Central memory CD8-positive, alpha-beta T cell (primary cell): ENCODE measurements at regions not wholly inside any gene's neighbourhood (a gene's known extent, or its start where the extent isn't known, plus 50 kb on each side); places are given as distances from the start of the nearest gene placed in this dataset.

ENCODE experiments used
- ATAC-seq: fragments of 150-1000 bp; cut with Tn5 transposase; replicated peaks from 2 replicates; pipeline ENCODE4 v1.10.0; 2022; ENCODE audit warnings: mild to moderate bottlenecking, moderate FRiP score, moderate number of reproducible peaks; ENCODE audit not compliant: poor library complexity, severe bottlenecking; ENCODE audit errors: extremely low read depth
- DNase-seq, 2 donors: peaks; one replicate each; pipeline ENCODE4 v3.0.0; 2021; ENCODE audit warnings: low spot score in 2 of 2
- H3K27ac Mint-ChIP-seq: one replicate; pipeline ENCODE4 v1.8.0; 2022; ENCODE audit warnings: low read depth, mild to moderate bottlenecking, moderate library complexity, mixed read lengths
- H3K27me3 Mint-ChIP-seq: one replicate; pipeline ENCODE4 v1.8.0; 2022; ENCODE audit warnings: mixed read lengths
- H3K36me3 Mint-ChIP-seq: one replicate; pipeline ENCODE4 v1.8.0; 2022; ENCODE audit warnings: mild to moderate bottlenecking, moderate library complexity, mixed read lengths; ENCODE audit not compliant: insufficient read depth
- H3K4me1 Mint-ChIP-seq: one replicate; pipeline ENCODE4 v1.8.0; 2022; ENCODE audit warnings: mixed read lengths
- H3K4me3 Mint-ChIP-seq: one replicate; pipeline ENCODE4 v1.8.0; 2022; ENCODE audit warnings: mild to moderate bottlenecking, moderate library complexity, mixed read lengths
- H3K9me3 Mint-ChIP-seq: one replicate; pipeline ENCODE4 v1.8.0; 2022; ENCODE audit warnings: mixed read lengths

- no peak for ATAC-seq
- no peaks in the 10 kb centered on the region for H3K36me3 Mint-ChIP-seq
Observed at GRCh38 chr6:104108634-104109033, 751.1 kb downstream of the HACE1 start.

GRCh38 chr6:104095661-104096416, 763.9 kb downstream of the HACE1 start:
- Mint-ChIP-seq H3K4me1 (no peaks in the 10 kb centered on the region), H3K36me3 (no peaks in the 10 kb centered on the region), H3K27ac (no peak overlapping the region), H3K27me3 (no peaks in the 10 kb centered on the region), H3K4me3 (no peak overlapping the region), H3K9me3 (no peaks in the 10 kb centered on the region)
- no peak for ATAC-seq
- DNase-seq: no peak

More at GRCh38 chr6:104108634-104109033, 751.1 kb downstream of the HACE1 start:
- no peak for DNase-seq
- H3K4me3 Mint-ChIP-seq: no peak overlapping the region
- no peak overlapping the region for H3K27ac Mint-ChIP-seq
- peaks cover 10% of the 10 kb centered on the region for H3K9me3 Mint-ChIP-seq
- no peaks in the 10 kb centered on the region for H3K27me3 Mint-ChIP-seq
- H3K4me1 Mint-ChIP-seq: no peaks in the 10 kb centered on the region

DNA sequence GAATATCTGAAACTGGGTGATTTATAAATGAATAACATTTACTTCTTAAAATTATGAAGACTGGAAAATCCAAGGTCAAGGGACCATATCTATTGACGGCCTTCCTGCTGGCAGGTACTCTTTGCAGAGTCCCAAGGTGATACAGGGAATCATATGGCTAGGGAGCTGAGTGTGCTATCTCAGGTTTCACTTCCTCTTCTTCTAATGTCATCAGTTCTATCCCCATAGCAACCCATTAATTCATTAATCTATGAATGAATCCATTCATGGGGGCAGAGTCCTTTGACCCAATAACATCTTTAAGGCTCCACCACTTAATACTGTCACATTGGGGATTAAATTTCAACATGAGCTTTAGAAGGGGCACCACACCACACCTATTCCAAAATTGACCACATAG, 772.0 kb downstream of the HACE1 start:
- no peak overlapping the region for H3K27ac Mint-ChIP-seq
- H3K4me1 Mint-ChIP-seq: no peaks in the 10 kb centered on the region
- no peak for DNase-seq
- peaks cover 2% of the 10 kb centered on the region for H3K36me3 Mint-ChIP-seq
- H3K4me3 Mint-ChIP-seq: no peak overlapping the region
- no peak for ATAC-seq
- H3K9me3 Mint-ChIP-seq: peaks cover 15% of the 10 kb centered on the region
- no peaks in the 10 kb centered on the region for H3K27me3 Mint-ChIP-seq

DNA sequence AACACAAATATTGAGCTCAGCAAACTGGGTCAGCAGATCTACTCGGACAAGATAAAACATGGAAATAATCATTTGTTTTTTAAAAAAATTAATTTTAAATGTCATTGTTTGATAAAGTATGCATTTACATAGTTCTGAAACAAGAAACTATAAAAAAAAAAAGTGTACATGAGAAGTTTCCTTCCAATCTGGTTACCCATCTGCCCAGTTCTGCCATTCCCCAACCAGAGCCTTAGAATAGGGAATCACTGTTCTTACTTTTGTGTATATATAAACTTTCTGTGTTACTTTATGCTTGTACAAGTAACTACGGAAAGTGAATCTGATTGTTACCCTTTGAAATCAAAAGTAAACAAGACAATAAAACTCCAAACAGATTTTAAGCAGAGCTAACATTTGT, 791.4 kb downstream of the HACE1 start:
- H3K36me3 Mint-ChIP-seq: no peaks in the 10 kb centered on the region
- ATAC-seq (no peak), DNase-seq (no peak)
- peaks cover 14% of the 10 kb centered on the region for H3K9me3 Mint-ChIP-seq
- H3K27ac Mint-ChIP-seq: no peak overlapping the region
- no peaks in the 10 kb centered on the region for H3K4me1 Mint-ChIP-seq
- no peak overlapping the region for H3K4me3 Mint-ChIP-seq
- no peaks in the 10 kb centered on the region for H3K27me3 Mint-ChIP-seq

- ATAC-seq (no peak), DNase-seq (no peak)
- H3K27me3 Mint-ChIP-seq: no peaks in the 10 kb centered on the region
- no peaks in the 10 kb centered on the region for H3K4me1 Mint-ChIP-seq
- no peak overlapping the region for H3K4me3 Mint-ChIP-seq
- H3K27ac Mint-ChIP-seq: no peak overlapping the region
- H3K9me3 Mint-ChIP-seq: peaks cover 17% of the 10 kb centered on the region
- no peaks in the 10 kb centered on the region for H3K36me3 Mint-ChIP-seq
Observed at GRCh38 chr6:104064876-104065275, 794.8 kb downstream of the HACE1 start.

DNA sequence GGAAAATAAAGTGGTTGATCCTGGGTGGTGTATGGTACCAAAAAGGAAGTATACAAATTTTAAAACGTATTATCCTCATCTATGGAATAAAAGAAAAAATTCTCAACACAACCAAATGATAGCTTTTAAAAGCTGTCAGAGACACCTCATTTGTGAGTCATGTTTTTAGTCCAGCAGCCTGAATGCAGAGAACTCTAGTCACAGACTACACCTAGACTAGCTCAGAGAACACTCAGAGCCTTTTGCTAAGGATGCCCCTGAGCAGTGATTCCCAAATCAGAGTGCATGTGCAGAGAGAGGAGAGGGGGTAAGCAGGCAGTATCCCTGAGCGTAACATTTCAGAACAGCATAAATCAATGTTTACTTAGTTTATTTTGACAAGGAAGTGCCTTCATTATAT, 809.3 kb downstream of the HACE1 start:
- Mint-ChIP-seq H3K4me1 (no peaks in the 10 kb centered on the region), H3K27me3 (no peaks in the 10 kb centered on the region), H3K4me3 (no peak overlapping the region), H3K36me3 (no peaks in the 10 kb centered on the region), H3K9me3 (peaks cover 6% of the 10 kb centered on the region), H3K27ac (no peak overlapping the region)
- ATAC-seq: no peak
- no peak for DNase-seq

DNA sequence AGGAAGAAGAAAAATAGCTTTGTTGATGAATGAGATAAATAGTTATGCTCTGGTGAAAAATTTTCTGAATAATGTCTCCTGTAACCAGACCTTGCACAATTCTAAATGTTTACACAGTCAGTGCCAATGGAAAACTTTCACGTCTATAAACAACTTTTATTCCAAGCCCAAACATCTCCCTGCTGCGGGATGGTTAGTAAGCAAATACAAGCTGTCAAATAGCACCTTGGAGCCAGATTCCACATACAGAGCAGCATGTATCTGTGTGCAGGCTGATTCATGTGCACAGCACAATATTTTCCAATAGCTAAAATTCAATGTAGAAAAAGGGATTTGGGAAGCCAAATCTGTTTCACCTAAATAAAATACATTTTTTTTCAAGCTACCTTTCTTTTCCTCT, 813.3 kb downstream of the HACE1 start:
- no peak for ATAC-seq
- Mint-ChIP-seq H3K4me1 (no peaks in the 10 kb centered on the region), H3K36me3 (no peaks in the 10 kb centered on the region), H3K4me3 (no peak overlapping the region), H3K9me3 (peaks cover 22% of the 10 kb centered on the region), H3K27ac (no peak overlapping the region), H3K27me3 (no peaks in the 10 kb centered on the region)
- no peak for DNase-seq

GRCh38 chr6:104031346-104031745, 828.4 kb downstream of the HACE1 start:
- no peak for DNase-seq
- Mint-ChIP-seq H3K27ac (no peak overlapping the region), H3K9me3 (peaks cover 6% of the 10 kb centered on the region), H3K4me3 (no peak overlapping the region), H3K4me1 (no peaks in the 10 kb centered on the region), H3K27me3 (no peaks in the 10 kb centered on the region), H3K36me3 (no peaks in the 10 kb centered on the region)
- ATAC-seq: no peak

DNA sequence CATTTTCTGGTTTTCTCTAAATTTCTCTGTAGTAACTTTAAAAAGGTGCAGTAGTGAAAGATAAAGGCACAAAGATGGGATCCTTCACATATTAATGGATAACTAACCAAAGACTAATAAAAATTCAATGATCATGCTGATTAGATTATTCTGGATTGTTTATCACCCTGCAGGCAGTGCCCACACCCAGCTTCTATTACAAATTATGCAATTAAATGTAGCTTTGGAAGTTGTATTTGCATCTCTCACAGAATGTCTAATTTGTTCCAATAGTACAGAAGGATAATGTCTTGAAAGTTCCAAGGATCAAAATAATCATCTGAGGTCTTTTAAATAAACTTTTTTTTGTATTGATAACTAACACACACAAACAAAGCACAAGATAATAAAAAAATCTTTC, 837.6 kb downstream of the HACE1 start:
- Mint-ChIP-seq H3K4me1 (no peaks in the 10 kb centered on the region), H3K27ac (no peak overlapping the region), H3K27me3 (no peaks in the 10 kb centered on the region), H3K36me3 (no peaks in the 10 kb centered on the region), H3K9me3 (no peaks in the 10 kb centered on the region), H3K4me3 (no peak overlapping the region)
- DNase-seq (no peak), ATAC-seq (no peak)

DNA sequence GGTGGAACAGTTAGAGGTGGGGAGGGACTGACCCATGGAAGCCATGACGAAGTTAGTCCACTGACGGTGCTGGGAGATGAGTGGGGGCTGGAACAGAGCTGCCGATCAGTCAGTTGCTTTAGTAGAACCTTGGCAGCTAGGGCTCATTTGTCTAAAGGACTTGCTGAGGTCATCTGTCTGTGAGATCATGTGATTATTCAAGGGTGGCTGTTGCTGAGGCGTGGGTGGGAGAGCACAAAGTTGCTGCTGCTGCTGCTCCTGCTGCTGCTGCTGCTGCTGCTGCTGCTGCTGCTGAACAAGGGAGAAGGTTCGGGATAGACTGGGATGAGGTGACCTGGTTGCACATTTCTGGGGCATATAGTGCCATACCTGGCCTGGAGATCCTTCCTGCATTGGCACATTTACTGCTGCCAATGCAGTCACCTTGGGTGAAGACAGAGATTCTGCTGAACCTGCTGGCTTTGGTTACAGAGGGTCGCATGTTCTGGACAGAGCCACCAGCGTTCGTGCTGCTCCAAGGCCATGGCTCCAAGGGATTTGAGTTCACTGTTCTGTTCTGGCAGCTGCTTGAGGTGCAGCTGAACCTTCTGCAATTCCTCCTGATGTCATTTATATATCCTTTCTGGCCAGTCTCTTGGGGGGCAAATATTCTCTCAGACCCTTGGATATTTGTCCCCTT, 840.5 kb downstream of the HACE1 start:
- DNase-seq: no peak
- Mint-ChIP-seq H3K27me3 (no peaks in the 10 kb centered on the region), H3K4me3 (no peak overlapping the region), H3K4me1 (no peaks in the 10 kb centered on the region), H3K27ac (no peak overlapping the region), H3K9me3 (no peaks in the 10 kb centered on the region), H3K36me3 (no peaks in the 10 kb centered on the region)
- no peak for ATAC-seq

DNA sequence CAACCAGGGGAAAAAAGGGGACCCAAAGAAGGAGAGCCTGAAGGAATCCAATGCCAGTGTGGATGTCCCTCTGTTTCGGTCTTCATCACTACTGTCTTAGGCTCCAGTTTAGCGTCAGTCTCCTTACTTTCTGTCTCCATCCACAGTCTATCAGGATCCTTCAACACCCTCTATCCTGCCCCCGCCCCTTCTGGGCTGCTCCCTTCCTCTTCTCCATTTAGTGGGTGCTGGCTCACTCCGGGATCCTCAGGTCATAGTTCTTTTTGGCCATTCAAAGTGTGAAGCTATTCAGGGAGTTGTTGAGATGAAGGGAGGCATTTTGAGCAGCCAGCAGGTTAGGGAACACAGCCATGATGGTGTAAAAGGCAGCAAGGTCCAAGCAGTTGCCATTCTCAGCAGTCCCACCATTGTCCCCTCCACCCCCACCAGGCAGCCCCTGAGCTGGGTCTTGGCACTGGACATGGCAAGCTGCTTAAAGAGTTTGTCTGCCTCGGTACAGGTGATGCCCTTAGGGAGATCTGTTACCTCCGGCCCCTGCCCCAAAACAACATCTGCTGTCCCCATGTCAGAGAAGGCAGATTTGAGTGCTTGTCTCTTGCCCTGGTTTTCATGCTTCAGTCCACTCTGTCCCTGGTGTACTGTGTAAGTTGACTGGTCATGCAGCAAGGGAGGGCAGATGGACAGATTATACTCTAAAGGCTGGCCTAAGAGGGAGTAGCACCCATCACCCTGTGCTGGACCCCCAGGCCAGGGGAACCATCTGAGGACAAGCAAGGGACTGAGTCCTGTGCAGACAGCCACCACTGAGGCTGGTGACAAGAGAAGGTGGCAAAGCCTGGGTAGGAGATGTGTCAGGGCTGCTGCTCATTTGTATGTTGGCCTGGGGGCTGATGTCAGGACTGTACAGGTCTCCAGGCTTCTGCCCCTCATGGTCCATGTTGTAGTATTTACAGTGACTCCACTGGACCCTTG, 842.0 kb downstream of the HACE1 start:
- Mint-ChIP-seq H3K4me1 (no peaks in the 10 kb centered on the region), H3K9me3 (peaks cover 10% of the 10 kb centered on the region), H3K4me3 (no peak overlapping the region), H3K27me3 (no peaks in the 10 kb centered on the region), H3K36me3 (no peaks in the 10 kb centered on the region), H3K27ac (no peak overlapping the region)
- DNase-seq: no peak
- ATAC-seq: no peak

DNA sequence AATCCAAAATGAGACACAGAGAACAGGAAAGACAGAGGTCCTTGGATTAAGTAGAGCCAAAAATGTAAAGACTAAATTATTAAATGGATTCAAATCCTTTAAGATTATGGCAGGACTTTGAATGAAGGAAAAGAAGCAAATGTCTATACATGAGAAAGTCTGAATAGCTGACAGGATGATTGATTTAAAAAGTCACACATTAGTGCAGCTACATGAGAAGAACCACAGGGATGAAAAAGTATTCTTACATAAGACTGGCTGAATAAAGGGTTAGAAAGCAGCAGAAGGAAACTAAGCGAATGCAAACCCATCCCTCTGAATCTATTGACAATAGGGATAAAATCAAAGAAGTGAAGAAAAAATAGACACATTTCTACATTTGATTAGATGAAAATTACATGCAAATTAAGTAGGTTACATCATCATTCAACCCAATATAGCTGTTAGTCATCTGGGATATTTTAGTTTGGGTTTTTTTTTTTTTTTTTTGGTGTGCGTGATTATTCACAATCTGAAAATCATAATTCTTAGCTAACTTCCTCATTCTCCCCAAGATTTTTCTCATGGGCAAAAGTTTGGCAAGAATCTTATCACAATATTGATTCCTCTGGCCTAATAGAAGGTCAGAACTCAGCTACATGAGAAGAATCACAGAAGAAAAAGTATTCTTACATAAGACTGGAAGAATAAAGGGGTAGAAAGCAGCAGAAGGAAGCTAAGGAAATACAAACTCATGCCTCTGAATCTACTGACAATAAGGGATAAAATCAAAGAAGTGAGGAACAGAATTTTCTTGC, 845.4 kb downstream of the HACE1 start:
- H3K9me3 Mint-ChIP-seq: peaks cover 10% of the 10 kb centered on the region
- ATAC-seq (no peak), DNase-seq (no peak)
- no peak overlapping the region for H3K4me3 Mint-ChIP-seq
- no peaks in the 10 kb centered on the region for H3K36me3 Mint-ChIP-seq
- no peaks in the 10 kb centered on the region for H3K27me3 Mint-ChIP-seq
- H3K4me1 Mint-ChIP-seq: no peaks in the 10 kb centered on the region
- H3K27ac Mint-ChIP-seq: no peak overlapping the region
